Activated CD4-positive, alpha-beta T cell treated with anti-CD3 and anti-CD28 coated beads, Interleukin-2, amount 50 U/mL, for 16 hours (primary cell): ENCODE measurements at regions not wholly inside any gene's neighbourhood (a gene's known extent, or its start where the extent isn't known, plus 50 kb on each side); places are given as distances from the start of the nearest gene placed in this dataset.

Source experiments
- DNase-seq: peaks from one replicate; pipeline ENCODE4 v3.0.0-alpha.2; 2020

GRCh38 chr2:76572981-76573380, 862.3 kb upstream of the GCFC2 start:
- no peak for DNase-seq

DNA sequence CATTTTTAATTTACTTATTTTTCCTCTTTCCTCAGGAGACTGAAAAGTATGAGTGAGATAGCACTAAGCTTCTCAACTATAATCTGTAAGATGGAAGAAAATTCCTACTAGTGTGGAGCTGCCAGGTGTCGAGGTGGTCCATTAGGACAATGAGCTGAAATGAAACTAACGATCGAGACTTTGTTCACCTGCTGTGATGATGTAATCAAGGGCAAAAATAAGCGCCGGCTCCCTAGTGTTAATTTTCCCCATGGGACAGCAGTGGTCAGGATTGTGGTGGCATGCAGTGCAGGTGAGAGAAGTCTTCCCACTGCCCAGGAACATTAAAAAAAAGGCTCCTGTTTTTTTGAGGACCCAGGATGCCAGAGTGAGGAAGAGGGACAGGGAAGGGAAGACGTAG, 859.1 kb upstream of the GCFC2 start:
- DNase-seq = no peak

- DNase-seq = no peak
Observed at GRCh38 chr2:76567478-76567877, 856.8 kb upstream of the GCFC2 start.

- DNase-seq = no peak
Observed at GRCh38 chr2:76564734-76565133, 854.0 kb upstream of the GCFC2 start.

DNA sequence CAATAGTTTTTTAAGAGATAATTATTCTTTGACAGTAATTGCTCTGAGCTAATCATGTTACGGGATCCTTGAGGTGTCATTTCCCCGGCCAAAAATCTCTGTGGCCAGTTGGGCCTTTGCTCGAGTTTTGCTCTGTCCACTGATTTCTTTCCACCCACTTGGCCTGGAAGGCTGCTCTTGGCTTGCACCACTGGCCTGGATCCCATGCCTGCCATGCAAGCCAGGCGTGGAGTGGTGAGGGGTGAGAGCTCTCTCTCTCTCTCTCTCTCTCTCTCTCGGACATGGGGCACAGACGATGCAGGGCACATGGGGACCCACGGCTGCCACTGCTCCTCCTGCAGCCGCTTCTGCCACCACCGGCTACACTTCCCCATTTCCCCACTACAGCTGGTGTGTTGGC, 853.0 kb upstream of the GCFC2 start:
- no peak for DNase-seq

DNA sequence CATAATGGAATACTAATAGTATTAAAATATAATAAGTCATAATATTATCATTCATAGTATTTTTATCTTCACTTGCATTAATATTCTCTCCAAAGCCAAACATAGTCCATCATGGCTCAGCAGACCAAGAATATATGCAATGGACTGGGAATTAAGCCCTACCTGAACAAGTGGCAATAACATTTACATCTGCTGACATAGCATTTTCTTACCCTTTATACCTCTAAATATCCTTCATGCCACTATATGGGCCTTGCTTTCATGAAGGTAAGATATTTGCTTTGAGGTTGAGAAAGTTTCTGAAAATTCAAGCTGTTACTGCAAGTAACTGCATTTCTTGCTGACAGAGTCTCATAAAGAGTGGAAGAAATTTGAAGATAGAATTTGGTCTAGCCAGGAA, 847.4 kb upstream of the GCFC2 start:
- DNase-seq = no peak

GRCh38 chr2:76556018-76556417, 845.3 kb upstream of the GCFC2 start:
- no peak for DNase-seq

DNA sequence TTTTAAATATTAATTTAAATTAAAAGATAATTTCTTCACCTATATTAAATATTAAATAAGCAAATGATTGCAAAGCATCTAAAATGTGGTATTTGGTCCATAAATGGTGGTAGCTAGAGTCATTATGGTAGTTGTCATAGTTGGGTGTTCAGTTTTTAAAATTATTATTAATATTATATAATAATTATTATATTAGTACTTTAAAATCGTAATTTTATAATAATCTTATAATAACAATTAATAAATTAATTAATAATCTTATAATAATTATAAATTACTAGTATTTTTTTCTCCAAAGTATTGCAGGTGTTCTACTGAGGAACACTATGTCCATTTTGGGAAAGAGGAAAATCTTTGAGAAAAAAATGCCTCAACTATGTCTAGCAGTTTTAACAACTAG, 835.5 kb upstream of the GCFC2 start:
- no peak for DNase-seq

DNA sequence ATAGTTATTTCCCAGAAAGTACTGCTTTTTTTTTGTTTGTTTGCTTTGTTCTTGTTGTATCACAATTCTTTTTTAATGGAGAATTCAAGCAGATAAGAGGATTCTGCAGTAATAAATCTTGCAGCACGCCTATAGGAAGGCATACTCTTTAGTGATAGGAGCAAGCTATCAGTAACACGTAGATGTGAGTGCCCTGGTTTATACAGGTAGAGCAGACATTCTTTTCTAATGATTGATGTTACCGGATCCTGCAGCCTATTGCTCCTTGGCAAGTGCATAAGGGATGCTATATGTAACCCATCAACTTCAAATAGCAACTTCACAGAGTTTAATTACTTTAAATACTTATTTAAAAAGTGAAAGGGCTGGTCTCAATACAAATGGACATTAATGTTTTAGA, 834.2 kb upstream of the GCFC2 start:
- no peak for DNase-seq

DNA sequence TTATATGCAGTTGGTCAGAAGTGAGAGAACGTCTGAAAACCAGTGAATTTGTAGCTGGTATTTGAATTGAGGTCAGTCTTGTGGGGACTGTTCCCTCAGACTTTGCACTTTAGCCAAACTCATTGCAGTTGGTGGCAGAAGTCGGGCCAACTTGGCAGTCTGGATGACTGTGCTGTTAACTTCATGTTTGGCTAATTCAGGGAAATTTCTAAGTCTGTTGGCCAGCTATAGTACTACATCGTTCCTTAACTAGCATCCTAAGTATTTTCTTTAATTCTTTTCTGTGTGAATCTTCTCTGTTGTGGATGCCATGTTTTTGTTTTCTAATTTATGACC, 806.8 kb upstream of the GCFC2 start:
- DNase-seq = no peak

DNA sequence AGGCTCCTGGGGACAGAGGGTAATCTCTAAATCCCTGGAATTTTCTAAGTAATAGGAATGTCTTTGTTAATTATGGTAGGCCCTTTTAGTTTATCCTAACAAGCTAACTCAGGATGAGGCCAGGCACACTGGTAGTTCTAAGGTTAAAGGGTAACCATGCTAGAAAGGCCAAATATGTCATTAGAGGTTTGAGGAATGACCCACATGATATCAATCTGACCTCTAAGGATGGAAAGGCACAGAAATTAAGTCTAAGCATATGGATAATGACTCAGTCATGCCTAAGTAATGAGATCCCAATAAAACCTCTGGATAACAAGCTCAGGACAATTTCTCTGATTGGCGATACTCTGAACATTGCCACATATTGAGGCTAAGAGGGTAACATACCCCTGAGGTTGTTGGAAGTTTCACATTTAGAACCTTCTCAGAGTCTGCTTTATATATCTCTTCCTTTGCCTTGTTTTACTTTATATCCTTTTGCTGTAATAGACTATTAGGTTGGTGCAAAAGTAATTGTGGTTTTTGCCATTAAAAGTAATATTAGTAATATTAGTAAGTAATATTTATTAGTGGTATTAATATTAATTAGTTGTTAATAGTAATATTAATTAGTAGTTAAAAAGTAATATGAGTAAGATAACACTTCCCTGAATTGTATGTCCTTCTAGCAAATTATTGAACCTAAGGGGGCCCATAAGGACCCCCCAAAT, 806.3 kb upstream of the GCFC2 start:
- DNase-seq = no peak

- no peak for DNase-seq
Observed at GRCh38 chr2:76512201-76512820, 801.6 kb upstream of the GCFC2 start.

DNA sequence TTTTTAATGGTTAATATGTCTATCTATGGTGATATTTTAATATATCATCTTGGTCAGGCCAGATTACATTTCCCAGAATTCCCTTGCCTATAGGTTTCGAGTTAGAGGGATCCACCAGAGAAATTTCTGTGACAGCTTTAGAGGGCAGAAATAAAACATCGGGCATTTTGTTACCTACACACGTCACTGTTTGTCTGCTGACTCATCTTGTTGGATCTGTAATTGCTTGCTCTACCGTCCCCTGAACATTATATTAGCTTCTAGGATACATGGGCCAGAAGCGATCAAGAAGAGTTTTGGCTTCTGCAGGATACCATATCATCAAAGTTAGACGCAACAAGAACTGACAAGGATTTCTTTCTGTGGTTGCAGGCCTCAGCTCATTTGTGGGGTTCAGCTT, 795.8 kb upstream of the GCFC2 start:
- DNase-seq = no peak

DNA sequence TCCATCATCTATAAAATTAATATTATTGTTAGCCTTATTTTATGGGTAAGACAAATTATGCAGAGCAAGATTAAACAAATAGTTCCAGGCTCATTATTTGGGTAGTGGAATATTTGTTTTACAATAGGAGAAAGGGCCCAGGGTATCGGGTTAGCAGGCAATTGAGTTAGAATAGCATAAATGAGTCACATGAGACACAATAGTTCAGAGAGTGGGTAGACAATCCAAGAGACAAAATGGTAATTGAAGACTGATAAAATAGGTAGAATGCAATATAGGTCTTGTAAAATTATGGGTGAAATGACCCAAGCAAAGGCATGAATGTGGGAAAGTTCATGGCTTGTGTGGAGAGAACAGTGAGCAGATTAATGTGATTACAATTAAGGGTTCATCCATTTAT, 790.9 kb upstream of the GCFC2 start:
- no peak for DNase-seq

DNA sequence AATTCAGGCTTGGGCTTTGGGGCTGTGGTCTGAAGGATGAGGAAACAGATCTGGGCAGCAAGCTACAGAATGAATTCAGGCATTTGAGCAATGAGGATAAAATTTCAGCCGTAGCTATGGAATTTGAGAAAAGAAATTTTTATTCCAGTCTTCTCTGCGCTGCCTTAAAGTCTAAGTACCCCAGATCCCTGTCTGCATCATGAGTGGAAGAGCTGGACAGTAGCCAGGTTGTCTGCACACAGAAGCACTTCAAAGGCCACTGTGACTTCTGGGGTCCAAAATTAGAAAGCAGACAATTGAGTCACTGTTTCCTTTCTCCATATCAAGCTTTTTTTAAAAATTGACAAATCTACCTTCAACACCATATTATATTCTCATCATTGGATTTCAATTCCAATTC, 787.6 kb upstream of the GCFC2 start:
- no peak for DNase-seq

DNA sequence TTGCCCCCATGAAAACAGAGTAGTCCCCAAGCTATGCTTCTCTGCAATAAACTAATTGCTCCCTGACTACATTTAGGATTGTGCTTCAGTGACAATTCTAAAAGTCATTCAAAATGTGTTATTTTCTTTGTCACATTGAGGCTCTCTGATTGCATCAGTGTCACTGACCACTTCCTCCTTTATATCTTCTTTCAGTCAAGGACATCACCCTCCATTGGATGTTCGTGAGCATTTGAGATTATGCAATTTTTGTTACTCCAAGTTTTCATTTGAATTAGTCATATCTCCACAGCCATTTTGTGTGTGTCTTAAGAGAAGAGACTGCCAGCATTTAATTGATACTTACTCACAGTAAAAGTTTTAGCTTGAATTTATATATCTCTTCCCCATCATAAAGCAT, 780.8 kb upstream of the GCFC2 start:
- DNase-seq = no peak

DNA sequence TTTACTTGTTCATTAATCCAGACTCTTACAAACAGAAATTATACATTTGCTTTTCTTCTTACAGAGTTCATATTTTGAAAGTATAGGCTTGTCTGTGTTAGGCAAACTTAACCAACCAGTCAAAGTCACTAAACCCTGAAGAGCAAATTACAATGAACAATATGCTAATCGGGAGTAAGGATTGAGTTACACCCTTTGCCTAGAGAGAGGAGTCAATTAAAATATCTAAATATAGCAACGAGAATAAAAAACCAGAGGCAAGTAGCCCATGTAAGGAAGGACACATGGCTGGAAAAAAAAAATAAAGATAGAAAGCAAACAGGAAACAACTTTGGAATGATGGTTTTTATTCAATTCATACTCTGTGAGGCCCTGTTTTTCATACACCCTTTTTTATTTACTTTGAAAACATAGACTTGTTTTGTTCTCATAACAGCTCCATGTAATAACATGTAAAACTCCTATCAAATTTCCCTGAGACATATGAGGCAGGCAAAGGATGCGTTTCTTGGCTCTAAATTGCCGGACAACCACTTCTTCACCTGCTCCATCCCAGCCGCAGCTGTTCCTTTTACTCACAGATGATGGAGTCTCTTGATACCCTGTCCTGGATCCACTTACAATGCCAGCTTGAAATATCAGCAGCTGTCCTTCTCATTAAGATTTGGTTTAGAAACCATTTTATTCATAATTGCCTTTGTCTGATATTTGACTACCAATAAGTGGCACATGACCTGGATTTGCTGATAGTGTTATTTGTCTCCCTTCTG, 767.7 kb upstream of the GCFC2 start:
- DNase-seq = no peak

- DNase-seq = no peak
Observed at GRCh38 chr2:76472946-76473345, 762.2 kb upstream of the GCFC2 start.

DNA sequence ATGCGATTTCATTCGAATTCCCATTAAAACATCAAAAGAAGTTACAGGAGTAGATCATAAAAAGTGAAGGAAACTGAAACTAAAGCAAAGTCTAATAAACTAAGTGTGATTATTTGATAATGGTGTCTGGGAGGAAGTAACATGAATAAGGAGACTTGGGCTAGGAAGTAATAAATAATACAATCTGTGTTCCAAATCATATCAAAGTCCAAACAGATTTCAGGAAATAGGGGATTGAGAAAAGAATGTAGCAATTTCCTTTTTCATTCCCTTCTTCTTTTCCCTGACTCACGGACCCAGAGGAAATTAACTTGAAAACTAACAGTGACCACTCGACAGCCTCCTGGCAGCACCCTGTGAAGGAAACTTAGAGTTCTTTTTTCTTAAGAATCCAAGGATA, 758.4 kb upstream of the GCFC2 start:
- no peak for DNase-seq

GRCh38 chr2:76467326-76467725, 756.6 kb upstream of the GCFC2 start:
- no peak for DNase-seq

GRCh38 chr2:76464310-76464709, 753.6 kb upstream of the GCFC2 start:
- DNase-seq = no peak

GRCh38 chr2:76461431-76461830, 750.7 kb upstream of the GCFC2 start:
- no peak for DNase-seq

- DNase-seq = no peak
Observed at GRCh38 chr2:76455910-76456309, 745.2 kb upstream of the GCFC2 start.

GRCh38 chr2:76450024-76450475, 739.3 kb upstream of the GCFC2 start:
- DNase-seq = no peak
